Activated CD4-positive, alpha-beta T cell treated with anti-CD3 and anti-CD28 coated beads, Interleukin-2, amount 50 U/mL, for 48 hours (primary cell): ENCODE measurements at regions not wholly inside any gene's neighbourhood (a gene's known extent, or its start where the extent isn't known, plus 50 kb on each side); places are given as distances from the start of the nearest gene placed in this dataset.
A peak's percentile ranks its signal among the peaks of the same experiment; 100 is the strongest.
"Not testable (repeated sequence)": the region's sequence is repeated elsewhere in the genome, so short reads cannot be mapped to it uniquely, and the experiment has no call there.

Experiments
- DNase-seq, 2 experiments: peaks; one replicate each; pipeline ENCODE4 v3.0.0-alpha.2; 2020

DNA sequence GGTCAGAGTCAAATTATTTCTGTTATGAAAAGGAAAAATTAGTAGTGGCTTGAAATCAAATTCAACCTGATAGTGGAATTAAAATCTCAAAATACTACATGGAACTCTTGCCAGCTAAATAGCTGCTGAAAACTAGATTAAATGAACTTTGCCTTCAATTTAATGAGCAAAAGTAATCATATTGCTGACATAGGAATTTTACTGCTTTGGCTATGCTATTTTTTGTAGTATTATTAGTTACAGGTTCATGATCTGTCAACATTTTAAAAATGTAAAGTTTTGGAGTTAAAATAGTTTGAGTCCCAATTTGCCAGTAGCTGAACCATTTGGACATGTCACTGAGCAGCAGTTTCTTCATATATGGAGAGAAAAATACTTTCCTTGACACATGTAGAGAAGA lies 81.4 kb downstream of the RERGL start:
- no peak for DNase-seq

DNA sequence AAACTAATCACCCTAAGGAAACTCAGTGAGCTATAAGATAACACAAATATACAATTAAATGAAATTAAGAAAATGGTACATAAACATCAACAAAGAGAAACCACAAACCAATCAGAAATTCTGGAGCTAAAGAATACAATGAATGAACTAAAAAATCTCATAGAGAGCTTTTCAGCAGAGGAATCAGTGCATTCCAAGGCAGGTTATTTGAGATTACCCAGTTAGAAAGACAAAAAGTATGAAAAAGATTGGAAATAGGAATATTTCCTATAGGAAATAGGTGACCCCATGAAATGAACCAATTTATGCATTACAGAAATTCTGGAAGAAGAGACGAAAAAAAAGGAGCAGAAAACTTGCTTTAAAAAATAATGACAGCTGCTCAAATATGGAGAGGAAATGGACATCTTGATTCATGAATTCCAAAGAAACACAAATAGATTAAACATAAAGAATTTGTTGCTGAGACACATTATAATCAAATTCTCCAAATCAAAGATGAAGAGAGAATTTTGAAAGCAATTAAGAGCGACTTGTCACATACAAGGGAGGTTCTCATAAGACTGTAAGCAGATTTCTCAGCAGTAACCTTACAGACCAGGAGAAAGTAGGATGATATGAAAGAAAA lies 90.7 kb downstream of the RERGL start:
- DNase-seq, result no peak

DNA sequence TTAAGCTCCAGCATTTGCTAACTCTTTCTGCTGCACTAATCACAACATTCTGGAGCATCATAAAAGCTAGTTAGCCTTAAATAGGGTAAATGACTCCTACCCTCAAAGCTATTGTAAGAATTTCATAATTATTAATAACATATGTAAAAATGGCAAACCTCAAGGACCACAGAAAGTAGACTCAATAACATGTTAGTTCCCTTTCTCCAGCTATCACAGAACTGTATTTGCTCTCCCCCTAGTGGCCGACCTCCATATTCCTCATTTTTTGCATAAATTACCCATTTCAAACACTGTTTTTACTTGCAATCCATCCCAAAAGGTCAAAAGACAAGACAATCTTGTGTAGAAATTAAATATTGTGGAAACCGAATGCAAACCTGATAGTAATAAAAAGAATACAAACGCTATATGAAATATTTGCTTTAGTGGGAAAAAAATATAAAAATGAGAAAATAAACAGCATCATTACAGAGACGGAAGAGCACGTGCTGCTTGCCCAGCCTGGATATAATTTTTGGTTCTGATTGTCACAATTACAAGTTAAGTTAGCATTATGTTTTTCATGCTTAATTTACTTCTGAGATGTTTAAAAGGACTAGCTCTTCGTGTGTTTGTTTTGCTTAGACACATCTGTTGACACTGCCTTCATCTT lies 97.9 kb downstream of the RERGL start:
- peak in 1 of 2 experiments; percentile 8 for DNase-seq

DNA sequence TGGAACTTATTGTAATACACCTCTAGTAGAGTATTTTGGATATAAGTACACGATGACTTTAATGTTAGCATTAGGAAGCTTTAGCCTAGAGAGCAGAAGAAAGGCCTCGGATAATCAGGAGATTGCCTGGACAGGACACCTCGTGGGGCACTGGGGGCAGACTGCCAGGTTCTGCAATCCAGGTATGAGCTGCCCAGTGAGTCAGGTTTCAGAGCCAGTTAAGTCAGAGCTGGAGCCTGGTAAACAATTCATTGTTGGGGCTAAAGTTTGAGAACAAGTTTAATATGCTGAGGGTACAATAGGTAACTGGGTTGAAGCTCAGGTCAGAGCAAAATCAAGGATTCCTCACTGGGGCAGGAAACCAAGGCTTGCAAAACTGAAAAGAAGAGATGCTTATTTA lies 107.4 kb downstream of the RERGL start:
- no peak for DNase-seq

DNA sequence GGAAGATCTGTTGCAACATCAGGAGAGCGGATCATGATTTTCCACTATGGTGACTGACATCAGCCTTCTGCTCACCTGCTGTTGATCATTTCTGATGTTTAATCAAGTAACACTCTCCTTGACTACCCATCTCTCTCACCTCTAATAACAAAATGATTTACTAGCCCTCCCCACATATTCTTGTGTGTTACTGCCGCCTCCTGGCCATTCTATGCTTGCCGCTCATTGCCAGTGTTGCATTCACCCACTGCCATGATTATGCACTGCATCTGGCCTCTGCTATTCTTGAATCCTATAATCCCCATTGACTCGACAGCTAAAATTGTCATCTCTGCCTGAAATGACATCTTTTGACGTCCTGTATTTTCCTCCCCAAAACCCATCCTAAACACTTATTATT lies 113.8 kb downstream of the RERGL start:
- no peak for DNase-seq

DNA sequence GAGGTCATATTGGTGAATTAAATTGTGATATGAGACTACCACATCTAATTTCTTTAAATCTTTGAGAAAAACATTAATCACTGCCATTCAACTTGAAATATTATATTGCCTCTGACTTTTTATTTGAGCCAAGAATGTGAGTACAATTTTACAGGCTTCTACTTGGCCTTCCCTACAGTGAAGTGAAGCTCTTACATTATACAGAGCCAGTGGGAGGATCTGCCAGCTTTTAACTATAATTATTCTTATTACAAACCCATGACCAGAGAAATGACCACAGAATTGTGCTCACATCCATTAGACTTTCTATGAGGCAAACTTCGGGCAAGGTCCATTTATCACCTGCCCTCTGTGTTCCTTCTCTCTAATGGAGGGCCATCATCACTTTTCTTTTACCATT lies 114.2 kb downstream of the RERGL start:
- no peak for DNase-seq

DNA sequence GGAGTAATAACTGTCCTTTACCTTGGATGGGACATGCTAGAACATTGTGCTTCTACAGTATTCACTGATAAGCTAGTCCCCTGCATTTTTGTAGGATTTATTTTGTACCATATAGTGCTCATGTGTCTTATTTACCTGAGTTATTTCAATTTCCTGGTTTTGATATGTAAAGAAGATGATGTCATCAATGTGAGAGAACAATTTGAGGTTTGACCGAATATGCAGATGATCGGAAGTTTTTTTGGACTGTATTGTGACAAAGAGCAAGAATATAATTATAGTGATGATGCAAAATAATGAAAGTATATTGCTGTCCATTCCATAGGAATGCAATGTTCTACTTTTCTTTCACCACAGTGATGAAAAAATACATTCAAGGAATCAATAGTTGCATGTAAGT lies 114.8 kb downstream of the RERGL start:
- no peak for DNase-seq

DNA sequence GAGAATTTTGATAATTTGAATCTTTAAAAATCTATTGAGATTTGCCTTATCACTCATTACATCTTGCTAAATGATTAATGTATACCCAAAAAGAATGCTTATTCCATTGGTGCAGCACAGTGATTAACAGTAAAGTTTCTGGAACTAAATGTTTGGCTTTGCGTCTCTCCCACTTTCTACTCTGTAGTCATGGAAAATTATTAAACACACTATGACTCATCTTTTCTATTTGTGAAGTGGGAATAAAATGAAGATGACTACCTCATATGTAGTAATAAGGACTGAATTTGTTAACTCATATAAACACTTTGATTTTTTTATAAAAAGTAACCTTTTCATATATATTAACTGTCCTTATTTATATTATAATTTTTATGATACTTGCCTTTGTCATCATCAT lies 118.1 kb downstream of the RERGL start:
- no peak for DNase-seq

DNA sequence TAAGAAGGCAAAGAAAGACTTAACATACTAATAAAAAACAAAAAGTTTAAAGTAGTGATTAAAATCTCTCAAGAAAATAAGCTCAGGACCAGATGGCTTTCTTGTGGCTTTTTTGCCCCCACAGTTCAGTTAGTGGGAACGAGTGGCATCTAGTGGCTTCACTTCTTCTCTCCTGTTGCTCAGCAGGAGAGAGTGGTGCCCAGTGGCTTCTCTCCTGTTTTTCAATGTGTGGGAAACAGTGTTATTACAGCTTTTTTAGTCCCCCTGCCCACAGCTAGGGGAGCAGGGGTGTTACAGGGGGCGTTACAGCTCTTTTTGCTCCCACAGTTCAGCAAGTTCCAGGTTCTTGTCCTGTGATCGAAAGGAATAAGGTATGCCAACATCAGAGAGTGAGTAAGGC lies 135.2 kb downstream of the RERGL start:
- no peak for DNase-seq

DNA sequence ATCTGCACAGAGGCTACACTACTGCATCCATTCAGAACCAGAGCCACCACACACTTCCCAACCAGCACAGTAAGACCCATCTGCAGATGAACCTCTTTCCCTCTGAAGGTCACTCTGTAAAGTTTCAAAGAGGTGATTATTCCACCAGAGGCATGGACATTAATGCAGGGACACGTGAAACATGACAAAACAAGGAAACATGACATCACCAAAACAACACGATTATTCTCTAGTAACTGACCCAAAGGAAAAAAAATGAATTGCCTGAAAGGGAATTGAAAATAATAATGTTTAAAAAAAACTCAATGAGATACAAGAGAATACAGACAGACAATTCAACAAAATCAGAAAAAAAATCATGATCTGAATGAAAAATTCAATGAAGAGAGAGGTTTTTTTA lies 139.1 kb downstream of the RERGL start:
- DNase-seq, result no peak

DNA sequence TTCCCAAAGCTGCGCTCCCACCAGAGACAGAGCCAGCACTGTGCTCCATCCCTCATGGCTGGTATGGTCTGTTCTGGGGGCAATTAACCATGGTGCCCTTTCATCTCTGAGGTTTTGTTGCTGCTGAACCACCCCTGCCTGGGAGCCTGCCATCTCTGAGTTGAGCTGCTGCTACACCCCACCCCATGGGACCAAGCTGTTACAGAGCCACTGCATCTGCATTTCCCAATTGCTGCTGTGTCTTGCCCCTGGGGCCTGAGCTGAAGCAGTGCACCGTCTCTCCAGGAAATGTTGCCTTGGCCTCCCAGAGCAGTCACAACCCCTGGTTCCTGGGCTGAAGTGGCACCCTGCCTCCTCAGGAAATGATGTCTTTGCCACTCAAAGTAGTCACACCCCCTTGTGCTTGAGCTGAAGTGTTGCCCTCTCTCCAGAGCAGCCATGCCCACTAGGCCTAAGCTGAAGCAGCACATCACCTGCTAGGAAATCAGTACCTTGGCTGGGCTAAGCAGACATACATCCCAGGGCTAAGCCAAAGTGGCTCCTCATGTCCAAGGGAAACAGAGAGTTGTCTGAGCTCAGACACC lies 140.3 kb downstream of the RERGL start:
- DNase-seq, result no peak

DNA sequence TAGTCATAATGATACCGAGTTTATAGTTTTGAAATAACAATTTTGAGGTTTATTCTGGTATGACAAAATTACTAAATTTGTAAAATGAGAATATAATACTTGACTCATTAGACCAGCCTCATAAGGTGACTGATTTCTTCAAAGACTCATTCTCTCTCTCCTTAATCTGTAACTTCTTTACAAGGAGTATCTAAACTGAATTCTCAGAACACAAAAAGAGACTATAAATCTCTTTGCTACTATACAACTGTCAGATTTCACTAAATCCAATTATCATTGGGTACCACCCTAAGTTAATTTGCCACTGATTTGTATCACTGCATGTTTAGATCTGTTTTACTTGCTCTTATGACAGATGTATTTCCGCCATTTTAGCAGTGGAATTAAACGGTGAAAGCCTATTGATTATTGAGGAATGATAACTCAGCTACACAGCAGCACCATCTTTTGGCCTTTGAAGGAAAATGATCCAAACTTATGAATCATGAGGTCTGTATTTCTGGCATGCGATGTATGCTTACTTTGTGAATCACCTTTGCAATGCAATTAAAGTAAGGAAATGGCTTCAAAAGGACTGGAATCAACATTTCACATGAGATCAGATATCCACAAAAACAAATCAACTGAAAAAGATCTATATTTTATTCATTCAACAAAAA lies 161.2 kb downstream of the RERGL start:
- no peak for DNase-seq

DNA sequence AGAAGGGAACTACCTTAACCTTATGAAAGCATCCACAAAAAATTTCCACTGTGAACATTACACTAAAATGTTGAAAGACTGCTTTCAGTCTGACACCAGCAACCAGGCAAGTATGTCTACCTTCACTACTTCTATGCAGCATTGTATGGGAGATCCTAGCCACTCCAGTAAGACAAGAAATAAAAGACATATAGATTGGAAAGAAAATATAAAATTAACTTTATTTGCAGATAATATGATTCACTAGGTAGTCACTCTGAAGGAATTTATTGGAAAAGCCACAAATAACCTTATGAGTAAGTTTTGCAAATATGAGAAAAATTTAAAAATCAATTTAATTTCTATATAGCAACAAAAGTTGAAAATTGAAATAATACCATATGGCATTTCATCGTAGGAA lies 172.0 kb downstream of the RERGL start:
- DNase-seq, result no peak

DNA sequence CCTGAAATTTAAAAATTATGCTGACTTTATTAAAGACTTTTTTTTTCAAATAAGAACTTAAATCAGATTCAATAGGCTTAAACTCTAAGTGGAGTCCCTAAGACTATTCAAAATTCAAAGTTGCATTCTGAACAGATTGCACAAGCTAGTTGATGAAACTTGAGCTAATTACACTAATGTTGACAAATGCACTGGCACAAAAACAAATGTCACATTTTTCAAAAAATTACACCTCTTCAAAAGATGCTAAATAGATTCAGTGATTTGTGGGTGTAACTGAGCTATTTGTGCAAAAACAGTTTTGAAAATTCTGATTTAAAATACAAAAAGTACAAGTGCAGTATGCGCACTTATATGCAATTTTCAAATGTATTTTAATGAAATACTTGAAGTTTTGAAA lies 205.4 kb downstream of the RERGL start:
- no peak for DNase-seq

DNA sequence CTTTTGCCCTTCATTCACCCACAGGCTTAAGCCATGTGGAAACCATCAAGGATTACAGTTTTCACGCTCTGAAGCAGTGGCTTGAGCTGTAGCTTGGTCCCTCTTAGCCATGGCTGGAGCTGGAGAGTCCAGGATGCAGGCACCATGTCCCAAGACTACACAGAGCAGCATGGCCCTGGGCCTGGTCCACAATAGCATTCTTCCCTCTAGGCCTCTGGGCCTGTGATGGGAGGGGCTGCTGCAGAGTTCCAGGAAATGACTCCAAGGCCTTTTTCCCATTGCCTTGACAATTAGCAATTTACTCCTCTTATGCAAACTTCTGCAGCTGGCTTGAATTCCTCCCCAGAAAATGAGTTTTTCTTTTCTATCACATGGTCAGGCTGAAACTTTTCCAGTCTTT lies 211.3 kb downstream of the RERGL start:
- DNase-seq, result no peak

DNA sequence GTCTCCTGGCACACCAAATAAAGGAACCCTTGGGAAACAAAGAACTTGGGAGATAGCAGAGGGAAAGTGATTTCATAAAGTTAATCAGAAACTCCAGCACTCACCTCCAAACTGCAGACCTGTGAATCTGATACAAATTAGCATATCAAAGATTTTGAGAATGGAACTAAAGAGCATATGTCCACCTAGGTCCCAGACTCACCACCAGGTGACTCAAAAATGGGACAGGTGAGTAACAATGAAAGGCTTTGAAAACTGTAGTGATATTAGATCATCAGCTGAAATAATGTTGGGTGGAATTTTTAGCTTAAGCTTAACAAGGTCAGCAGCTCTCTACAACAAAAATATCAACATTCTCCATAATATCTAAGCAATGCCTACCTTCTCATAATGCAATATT lies 214.8 kb downstream of the RERGL start:
- DNase-seq, result no peak

DNA sequence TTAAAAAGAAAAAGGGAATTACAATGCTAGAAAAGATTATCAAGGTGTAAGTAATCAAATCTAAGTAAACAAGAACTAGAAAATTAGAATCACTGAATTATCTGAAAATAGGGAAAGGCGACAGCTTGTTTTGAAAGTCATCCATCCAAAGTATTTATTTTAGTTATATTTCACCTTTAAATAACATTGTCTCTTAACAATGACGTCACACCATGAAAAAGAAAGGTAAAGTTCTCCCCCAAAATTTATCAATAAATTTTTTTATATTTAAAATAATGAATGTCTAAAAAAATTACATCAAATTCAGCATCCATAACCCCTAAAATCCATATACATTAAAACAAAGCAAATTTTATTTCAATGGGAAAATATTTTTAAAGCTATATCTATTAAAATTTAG lies 223.2 kb downstream of the RERGL start:
- DNase-seq, result no peak

DNA sequence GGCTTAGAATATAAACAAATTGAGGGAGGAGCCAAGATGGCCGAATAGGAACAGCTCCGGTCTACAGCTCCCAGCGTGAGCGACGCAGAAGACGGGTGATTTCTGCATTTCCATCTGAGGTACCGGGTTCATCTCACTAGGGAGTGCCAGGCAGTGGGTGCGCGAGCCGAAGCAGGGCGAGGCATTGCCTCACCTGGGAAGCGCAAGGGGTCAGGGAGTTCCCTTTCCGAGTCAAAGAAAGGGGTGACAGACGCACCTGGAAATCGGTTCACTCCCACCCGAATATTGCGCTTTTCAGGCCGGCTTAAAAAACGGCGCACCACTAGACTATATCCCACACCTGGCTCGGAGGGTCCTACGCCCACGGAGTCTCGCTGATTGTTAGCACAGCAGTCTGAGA lies 234.4 kb downstream of the RERGL start:
- not testable (repeated sequence) for DNase-seq

DNA sequence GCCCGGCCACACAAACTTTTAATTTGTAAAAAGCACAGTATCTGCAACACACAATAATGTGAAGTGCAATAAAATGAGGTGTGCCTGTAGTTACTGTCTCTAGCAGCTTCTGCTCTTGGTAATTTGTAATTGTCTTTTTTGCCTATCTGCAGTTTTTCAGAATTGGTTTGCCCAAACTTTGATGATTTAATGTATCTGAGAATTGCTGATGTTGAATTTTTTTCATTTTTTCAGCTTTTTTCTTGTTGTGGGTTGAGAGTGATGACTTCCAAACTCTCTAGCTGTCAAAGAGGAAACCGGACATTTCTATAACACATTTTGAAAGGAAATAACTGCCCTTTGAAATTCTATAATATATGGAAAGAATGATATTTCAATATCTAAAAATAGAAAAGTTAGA lies 236.9 kb downstream of the RERGL start:
- no peak for DNase-seq

DNA sequence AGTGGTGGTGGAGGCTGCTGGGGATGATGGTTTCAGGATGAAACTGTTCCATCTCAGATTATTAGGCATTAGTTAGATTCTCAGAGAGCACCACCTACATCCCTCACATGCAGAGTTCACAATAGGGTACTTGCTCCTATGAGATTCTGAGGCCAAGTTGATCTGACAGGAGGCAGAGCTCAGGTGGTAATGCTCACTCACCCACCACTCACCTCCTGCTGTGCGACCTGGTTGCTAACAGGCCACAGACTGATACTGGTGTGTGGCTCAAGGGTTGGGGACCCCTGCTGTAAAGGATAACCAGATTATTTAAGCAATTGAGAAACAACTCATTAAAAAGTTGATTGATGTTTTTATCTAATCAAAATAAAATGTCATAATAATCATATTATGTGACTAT lies 248.5 kb downstream of the RERGL start:
- DNase-seq, result no peak

DNA sequence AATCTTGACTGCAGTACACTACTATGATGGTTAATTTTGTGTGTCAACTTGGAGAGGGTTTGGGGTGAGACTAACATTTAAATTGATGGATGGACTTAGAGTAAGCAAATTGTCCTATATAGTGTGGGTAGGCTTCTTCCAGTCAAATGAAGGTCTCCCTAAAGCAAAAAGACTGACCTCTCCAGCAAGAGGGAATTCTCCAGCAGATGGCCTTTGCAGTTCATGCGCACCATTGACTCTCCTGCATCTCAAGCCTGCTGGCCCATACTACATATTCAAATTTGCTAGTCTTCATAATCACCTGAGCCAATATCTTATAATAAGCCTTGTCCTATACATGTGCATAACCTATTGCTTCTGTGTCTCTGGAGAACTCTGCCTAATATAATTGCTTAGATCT lies 260.2 kb downstream of the RERGL start:
- no peak for DNase-seq

DNA sequence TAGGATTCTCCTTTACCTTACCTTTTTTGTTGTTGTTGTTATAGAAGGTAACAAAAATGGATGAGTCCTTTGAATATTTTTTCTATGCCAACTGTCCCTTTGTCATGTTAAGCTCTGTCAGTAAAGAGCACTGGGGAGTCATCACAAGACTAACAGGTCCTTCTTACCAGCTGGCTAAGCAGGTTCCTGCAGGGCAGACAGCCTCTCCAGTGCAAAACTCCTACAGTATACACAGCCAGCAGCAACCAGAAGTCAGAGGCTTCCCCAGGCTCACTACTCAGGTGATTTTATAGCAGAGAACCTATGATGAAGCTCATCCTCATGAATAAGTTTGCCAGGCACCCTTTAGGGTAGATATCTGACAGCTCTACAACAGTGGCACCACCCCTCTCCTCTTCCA lies 271.1 kb downstream of the RERGL start:
- no peak for DNase-seq

DNA sequence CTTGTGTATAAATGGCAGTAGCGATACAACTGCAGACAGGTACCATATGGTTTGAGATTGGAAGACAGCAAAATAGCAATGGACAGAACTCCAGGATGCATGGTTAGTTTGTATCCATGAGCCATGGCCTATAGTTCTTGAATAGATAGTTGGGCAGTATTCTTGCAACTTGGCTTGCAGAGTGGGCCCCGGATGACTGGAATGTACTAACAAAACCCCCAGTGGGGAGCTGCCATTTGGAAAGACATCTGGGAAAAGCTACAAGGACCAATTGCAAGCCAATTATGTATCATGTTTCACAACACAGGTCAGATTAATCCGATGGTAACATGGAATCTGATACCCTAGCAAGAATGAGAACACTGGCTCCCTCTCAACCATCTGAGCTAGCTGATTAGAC lies 279.6 kb downstream of the RERGL start:
- no peak for DNase-seq

DNA sequence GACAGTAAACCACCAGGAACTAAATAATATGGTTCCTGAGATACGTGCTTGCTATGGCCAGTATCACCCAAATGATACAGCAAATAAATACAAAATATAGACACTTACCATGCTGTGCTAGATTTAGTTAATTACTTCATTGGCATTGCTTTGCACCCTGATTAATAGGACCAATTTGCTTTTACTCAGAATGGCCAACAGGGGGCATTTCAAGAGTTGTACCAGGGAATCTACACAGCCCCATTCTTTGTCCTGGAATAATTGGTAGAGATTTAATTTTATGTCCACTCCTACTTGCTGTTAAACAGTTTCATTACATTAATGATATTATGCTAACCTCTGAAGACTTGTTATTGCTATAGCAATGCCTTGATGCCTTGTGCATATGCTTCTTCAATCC lies 280.8 kb downstream of the RERGL start:
- no peak for DNase-seq
